OCI-LY3 (cell line): ENCODE measurements at regions not wholly inside any gene's neighbourhood (a gene's known extent, or its start where the extent isn't known, plus 50 kb on each side); places are given as distances from the start of the nearest gene placed in this dataset.

Experiments used
- CTCF ChIP-seq: fragments of 200-600, 300-600 bp; sonication (generic); IDR thresholded peaks from 2 replicates; pipeline ENCODE4 v1.5.1; 2014; ENCODE audit warnings: antibody characterized with exemption, low read length, low read depth
- EZH2phosphoT487 ChIP-seq: fragments of 200-600 bp; shearing (Covaris generic); IDR thresholded peaks from 2 replicates; pipeline ENCODE4 v1.6.1; 2018; ENCODE audit warnings: antibody characterized with exemption, mixed run types, low read depth

DNA sequence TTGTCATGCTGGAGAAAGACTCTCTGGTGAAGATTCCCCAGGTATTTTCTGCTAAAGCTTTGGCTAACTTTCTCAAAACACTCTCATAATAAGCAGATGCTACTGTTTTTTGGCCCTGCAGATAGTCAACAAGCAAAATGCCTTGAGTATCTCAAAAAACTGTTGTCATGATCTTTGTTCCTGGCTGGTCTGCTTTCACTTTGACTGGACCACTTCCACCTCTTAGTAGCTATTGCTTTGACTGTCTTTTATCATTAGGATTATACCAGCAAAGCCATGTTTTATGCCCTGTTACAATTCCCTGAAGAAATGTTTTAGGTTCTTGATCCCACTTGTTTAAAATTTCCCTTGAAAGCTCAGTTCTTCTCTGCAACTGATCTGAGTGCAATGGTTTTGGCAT, 231.5 kb downstream of the SLC7A11 start:
- TF ChIP-seq EZH2phosphoT487 (no peak), CTCF (no peak)
